NCI-H460 (cell line): ENCODE measurements at regions not wholly inside any gene's neighbourhood (a gene's known extent, or its start where the extent isn't known, plus 50 kb on each side); places are given as distances from the start of the nearest gene placed in this dataset.
"Not testable (repeated sequence)": the region's sequence is repeated elsewhere in the genome, so short reads cannot be mapped to it uniquely, and the experiment has no call there.

Experiments used
- DNase-seq: peaks from one replicate; pipeline ENCODE4 v3.0.0-alpha.2; 2016; ENCODE audit warnings: low read depth; ENCODE audit errors: extremely low read depth

DNA sequence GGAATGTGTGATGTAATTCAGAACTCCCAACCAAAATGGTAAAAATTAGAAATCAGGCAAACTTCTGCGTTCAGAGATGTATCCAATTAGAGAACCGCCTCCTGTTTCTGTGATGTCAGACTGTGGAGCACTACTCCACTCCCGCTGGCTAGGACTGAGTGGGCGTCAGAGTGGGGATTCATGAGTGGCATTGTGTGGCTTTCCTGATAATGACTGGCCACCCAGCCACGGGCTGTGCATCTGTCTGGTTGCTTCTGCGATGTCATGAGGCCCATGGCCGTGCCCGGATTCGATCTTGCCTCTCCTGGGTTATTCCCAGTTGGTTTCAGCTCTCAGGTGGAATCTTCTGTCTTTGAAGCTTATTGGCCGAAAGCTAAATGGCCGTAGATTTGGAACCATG is 87.1 kb upstream of the KCNA1 start:
- DNase-seq, result no peak

GRCh38 chr12:4824380-4824779 is 85.3 kb upstream of the KCNA1 start:
- no peak for DNase-seq

- no peak for DNase-seq
Observed at GRCh38 chr12:4825011-4825858, 84.5 kb upstream of the KCNA1 start.

DNA sequence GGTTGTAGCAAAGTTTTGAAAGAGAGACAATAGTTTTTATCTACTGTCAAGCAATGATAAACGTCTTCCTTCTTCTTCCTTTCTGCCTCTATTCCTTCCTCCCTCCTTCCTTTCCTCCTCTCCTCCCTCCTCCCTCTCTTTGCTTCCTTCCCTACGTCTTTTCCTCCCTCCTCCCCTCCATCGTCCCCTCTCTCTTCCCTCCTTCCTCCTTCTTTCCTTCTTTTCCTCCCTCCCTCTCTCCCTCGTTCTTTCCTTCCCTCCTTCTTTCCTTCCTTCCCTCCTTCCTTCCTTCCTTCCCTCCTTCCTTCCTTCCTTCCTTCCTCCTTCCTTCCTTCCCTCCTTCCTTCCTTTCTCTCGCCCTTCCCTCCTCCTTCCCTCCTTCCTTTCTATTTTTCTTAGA is 82.8 kb upstream of the KCNA1 start:
- no peak for DNase-seq

GRCh38 chr12:4828176-4828575 is 81.5 kb upstream of the KCNA1 start:
- no peak for DNase-seq

DNA sequence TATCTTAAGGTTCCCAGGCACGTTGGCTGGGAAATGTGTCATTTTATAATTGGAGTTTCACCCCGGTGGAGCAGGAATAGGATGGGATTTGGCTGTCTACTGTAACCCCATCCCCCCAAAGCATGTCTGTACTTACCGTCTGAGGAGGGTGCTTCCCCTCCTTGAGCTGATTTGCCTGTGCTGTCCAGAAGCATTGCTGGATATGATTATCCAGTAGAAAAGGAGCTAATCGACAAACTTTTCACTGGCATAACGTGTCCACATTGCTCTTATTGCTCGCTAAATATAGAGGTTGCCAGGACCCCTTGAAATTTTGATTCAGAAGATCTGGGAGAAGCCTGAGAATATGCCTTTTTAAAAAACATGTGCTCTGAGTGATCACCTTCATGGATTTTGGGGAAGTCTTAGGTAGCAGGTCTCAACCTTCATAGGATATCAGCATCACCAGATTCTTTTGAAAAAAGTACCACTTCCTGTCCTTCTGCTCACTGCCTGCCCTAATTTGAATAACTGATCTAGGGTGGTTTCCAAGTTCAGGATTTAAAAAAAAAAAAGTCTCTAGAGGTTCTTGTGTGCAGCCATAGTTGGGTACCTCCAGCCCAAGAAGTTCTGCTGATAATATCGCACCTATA is 80.4 kb upstream of the KCNA1 start:
- DNase-seq, result no peak

DNA sequence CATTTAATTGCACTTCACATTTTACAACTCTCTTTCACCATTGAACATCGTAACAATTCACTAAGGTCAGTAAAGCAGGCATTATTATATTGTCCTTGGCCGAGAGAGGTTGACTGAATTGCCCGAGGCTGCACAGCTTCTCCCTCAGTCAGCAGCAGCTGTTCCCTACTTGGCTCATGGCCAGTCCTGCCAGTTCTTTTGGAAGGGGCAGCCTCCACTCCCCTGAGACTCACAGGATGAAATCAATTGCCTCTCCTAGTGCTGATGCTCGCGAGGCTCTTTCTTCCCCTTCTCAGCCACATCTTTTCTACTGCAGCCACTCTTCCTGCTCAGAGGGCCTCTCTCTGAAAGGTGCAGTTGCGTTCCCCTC is 79.9 kb upstream of the KCNA1 start:
- DNase-seq, result no peak

DNA sequence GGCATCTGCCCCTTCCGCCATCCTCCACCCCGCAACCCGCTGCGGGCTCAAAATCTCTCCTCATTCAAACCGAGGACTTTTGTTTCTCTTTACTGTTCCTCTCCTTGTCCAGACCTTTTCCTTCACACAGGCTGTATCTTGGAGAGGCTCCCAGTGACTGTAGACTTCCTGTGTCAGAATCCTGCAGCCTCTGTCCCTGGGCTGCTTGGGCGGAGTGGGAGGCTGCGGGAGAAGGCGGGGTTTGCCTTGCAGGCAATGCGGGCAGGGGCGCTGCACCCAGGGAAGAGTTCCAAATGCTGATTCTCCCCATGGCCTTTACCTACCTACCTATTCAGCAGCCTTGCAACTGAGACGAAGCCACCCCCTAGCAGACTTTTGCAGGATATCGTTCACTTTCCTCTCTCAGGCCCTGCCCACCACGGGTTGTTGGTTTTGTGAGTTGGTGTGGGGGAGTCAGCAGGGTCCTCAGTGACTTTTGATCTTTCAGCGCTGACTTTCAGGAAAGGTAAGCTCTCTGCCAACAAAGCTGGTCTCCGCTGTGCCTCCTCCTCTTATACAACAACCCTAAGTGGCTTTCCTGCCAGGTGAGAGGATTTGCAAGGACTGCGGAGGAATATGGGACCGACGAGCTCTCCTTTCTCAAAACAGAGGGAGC is 79.0 kb upstream of the KCNA1 start:
- no peak for DNase-seq

DNA sequence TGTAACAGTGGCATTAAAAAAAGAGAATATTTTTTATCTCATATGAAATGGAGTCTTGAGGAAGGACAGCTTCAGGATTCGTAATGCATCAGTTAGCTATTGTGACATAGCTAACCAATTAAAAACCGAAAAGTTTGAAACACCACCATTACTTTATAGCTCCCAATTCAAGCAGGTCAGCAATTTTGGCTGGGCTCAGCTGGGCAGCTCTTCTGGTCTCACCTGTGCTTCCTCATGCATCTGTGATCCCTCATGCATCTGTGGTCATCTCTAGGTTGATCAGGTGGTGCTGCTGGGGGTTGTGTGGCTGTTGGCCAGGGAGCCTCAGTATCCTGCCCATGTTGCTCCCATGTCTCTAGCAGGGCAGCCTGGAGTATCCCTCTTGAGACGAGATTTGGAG is 76.7 kb upstream of the KCNA1 start:
- no peak for DNase-seq

DNA sequence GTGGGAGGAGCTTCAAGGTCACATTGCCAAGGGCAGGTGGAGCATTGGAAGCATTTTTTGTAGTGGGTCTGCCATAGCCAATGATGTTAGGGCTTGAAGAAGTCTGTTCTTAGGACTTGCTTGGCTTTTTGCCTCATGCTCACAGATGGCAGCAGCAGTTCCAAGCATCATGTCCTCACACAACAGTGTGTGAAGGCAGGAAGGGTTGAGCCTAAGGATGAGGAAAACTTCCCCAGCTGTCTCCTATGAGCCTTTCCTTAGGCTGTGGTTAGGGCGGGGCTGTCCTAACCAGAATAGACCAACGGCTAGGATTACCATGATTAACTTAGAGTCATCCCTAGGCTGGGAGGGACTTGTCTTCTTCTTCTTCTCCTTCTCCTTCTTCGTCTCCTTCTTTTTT is 76.2 kb upstream of the KCNA1 start:
- no peak for DNase-seq

- not testable (repeated sequence) for DNase-seq
Observed at GRCh38 chr12:4842401-4842800, 67.3 kb upstream of the KCNA1 start.

DNA sequence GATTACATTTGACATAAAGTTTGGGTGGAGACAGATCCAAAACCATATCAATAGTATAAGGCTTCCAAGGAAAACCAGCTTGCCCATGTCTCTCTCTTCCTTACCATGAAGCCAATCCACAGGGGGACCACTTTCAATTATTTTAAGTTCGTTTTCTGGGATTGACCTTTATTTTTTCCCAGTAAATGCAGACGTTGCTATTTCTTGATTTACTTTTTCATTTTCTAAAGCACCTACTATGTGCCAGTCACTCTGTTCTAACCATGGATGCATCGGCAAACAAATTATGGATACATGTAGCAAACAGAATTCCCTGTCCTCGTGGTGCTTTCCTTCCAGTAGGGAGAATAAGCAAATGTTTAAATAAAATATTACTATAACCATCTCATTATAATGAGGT is 65.8 kb upstream of the KCNA1 start:
- no peak for DNase-seq

DNA sequence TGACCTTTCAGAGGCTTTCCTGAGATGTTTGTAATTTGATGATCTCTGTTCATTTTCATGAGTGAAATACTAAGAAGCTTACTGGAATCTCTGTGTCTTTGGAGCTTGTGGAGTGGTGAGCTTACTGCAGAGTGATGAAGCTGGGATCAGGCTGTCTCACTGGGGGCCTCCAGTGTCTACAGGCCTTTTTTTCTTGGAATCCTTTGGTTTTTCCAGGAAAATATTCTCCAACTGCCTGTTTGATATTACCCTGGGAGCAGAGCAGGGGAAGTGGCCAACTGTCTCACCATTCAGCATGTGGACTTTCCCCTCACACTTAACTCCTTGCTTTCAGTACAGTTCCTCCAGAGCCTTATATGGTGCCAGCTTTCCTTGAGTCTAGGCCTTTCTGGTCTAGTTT is 62.0 kb upstream of the KCNA1 start:
- no peak for DNase-seq

DNA sequence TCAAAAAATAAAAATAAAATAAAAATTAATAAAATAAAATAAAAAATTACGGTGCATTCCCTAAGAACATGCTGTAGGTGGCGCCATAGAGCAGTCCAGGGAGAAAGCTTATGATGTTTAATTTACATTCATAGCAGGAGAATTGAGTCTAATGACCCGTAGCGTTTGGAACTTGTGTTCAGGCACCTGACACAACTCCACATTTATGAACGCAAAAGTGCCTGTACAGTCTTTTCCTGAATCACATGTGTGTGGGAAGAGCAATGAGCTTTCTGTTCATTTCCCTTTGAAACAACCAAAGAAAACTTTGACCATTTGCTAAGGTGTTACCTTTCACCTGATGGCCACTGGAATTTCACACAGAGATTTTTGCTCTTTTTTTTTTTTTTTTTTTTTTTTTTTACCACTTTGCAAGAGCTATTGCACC is 60.6 kb upstream of the KCNA1 start:
- peak; percentile 16 for DNase-seq

- no peak for DNase-seq
Observed at GRCh38 chr12:4849795-4850345, 59.8 kb upstream of the KCNA1 start.

GRCh38 chr12:4850857-4851380 is 58.8 kb upstream of the KCNA1 start:
- no peak for DNase-seq

DNA sequence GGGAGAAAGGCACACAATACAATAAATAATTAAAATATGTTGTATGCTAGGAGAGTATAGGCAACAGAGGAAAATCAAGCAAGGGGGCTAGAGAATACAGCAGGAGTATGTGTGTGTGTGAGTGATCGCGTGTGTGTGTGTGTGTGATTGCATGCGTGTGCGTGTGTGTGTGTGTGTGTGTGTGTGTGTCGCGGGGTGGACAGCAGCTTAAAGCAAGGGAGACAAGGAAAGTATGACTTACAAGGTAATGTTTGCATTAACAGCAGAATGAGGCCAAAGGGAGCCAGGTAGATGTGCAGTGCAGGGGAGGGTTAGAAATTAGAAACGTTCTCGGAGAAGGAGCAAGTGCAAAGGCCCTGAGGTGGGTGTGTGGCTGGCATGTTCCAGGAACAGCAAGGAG is 57.4 kb upstream of the KCNA1 start:
- no peak for DNase-seq

- DNase-seq, result no peak
Observed at GRCh38 chr12:4852911-4853310, 56.8 kb upstream of the KCNA1 start.

DNA sequence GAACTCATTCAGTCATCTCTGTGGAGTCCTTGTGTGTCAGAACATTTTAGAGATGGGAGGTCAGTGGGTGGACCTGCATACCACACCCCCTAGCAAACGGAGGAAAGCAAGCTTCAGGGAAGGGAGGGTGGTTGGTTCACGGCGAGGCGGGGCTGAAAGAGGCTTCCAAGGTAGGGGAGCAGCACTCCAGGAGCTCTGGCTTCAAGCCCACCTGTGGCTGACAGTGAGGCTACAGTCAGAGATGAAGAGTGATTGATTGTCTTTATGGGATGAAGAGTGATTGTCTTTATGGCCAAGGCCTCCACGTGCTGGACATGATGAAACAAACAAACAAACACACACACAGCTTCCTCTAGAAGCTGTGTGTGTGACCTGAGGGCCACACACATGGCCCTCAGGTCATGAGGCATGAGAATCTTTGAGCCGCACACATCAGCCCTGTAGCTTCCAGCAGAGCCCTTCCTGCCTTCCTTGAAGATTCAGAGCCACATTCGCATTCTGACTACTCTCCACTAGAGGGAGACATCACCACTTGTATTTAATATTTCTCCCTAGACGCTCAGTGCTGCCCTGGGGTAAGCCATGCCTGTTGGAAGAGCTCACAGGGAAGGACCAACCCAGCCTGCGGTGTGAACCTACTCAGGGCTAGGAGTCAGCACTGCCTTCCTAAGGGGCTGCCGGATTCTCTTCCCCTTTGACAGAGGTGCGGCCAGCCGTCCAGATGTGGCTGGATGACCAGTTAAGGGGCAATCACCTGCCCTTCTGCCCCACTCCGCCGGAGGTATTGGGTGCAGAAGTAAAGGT is 54.4 kb upstream of the KCNA1 start:
- peak; percentile 69 for DNase-seq

DNA sequence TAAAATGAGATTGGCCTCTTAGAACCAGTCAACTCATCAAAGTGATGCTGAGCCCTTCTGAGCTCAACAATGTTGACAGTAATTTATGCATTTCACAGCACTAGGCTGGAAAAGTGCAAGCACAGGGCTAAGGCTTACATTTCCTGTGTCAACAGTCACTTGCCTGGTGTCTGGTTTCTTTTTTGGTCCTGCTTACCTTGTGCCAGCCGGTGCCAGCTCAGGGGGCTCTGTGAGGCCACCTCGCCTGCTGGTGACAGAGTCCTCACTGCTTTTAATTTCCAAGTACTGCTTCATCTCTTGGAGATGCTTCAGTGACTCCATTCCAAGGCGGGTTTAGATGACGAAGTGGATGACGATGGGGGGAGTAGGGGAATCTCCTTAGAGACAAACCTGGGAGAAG is 53.1 kb upstream of the KCNA1 start:
- DNase-seq, result no peak
